Omental fat pad (tissue), 3 donors: ENCODE measurements at regions not wholly inside any gene's neighbourhood (a gene's known extent, or its start where the extent isn't known, plus 50 kb on each side); places are given as distances from the start of the nearest gene placed in this dataset.
"Not testable (repeated sequence)": the region's sequence is repeated elsewhere in the genome, so short reads cannot be mapped to it uniquely, and the experiment has no call there.

Experiments
- ATAC-seq: fragments of 150-250 bp; one replicate; pipeline ENCODE4 v1.9.1; 2016; ENCODE audit warnings: mild to moderate bottlenecking, moderate library complexity; ENCODE audit not compliant: low FRiP score
- DNase-seq: peaks from one replicate; pipeline ENCODE4 v3.0.0-alpha.2; 2019; ENCODE audit warnings: low spot score
- CTCF ChIP-seq, 3 donors: fragments of 450-650 bp; IDR thresholded peaks; one replicate each; pipeline ENCODE4 v1.5.1; 2016 to 2017; ENCODE audit warnings: antibody characterized with exemption in 3 of 3, mild to moderate bottlenecking in 3 of 3, moderate library complexity in 2 of 3

GRCh38 chr2:4792126-4792525 lies 900.1 kb upstream of the SOX11 start:
- ATAC-seq (no peak), DNase-seq (no peak)
- TF ChIP-seq CTCF (IDR thresholded peaks at IDR 0.05) = no peak

- no peak for TF ChIP-seq CTCF (IDR thresholded peaks at IDR 0.05)
- ATAC-seq (no peak), DNase-seq (no peak)
These were observed 888.8 kb upstream of the SOX11 start for GRCh38 chr2:4803396-4803795.

GRCh38 chr2:4814137-4814536 lies 878.0 kb upstream of the SOX11 start:
- ATAC-seq, DNase-seq: not testable (repeated sequence)

- ATAC-seq (no peak), DNase-seq (no peak)
- TF ChIP-seq CTCF (IDR thresholded peaks at IDR 0.05) = no peak
These were observed 864.3 kb upstream of the SOX11 start for GRCh38 chr2:4827836-4828235.

- no peak for ATAC-seq
- no peak for TF ChIP-seq CTCF (IDR thresholded peaks at IDR 0.05)
- DNase-seq = no peak
These were observed 863.4 kb upstream of the SOX11 start for GRCh38 chr2:4828682-4829374.

GRCh38 chr2:4831751-4832150 lies 860.4 kb upstream of the SOX11 start:
- no peak for TF ChIP-seq CTCF (IDR thresholded peaks at IDR 0.05)
- ATAC-seq (no peak), DNase-seq (no peak)

- TF ChIP-seq CTCF (IDR thresholded peaks at IDR 0.05) = no peak
- ATAC-seq (no peak), DNase-seq (no peak)
These were observed 859.5 kb upstream of the SOX11 start for GRCh38 chr2:4832642-4833041.
